HFFc6 (cell line): ENCODE measurements at regions not wholly inside any gene's neighbourhood (a gene's known extent, or its start where the extent isn't known, plus 50 kb on each side); places are given as distances from the start of the nearest gene placed in this dataset.

Experiments used
- DNase-seq: peaks from one replicate; pipeline ENCODE4 v3.0.0-alpha.2; 2018
- H3K27ac Mint-ChIP-seq: 2 replicates; pipeline ENCODE4 v1.8.0; 2020; ENCODE audit warnings: mild to moderate bottlenecking, mixed read lengths
- H3K27me3 Mint-ChIP-seq: 2 replicates; pipeline ENCODE4 v1.8.0; 2021; ENCODE audit warnings: mild to moderate bottlenecking, moderate library complexity, mixed read lengths; ENCODE audit not compliant: insufficient read depth
- H3K36me3 Mint-ChIP-seq: 2 replicates; pipeline ENCODE4 v1.8.0; 2021; ENCODE audit warnings: low read depth, mixed read lengths
- H3K4me1 Mint-ChIP-seq: 2 replicates; pipeline ENCODE4 v1.8.0; 2020; ENCODE audit warnings: low read depth, mixed read lengths
- H3K4me3 Mint-ChIP-seq: 2 replicates; pipeline ENCODE4 v1.8.0; 2020; ENCODE audit warnings: mild to moderate bottlenecking, moderate library complexity, mixed read lengths
- H3K9me3 Mint-ChIP-seq: 2 replicates; pipeline ENCODE4 v1.8.0; 2020; ENCODE audit warnings: mild to moderate bottlenecking, mixed read lengths
- CTCF ChIP-seq: fragments of 200-600 bp; sonication (generic); IDR thresholded peaks from 2 replicates; pipeline ENCODE4 v1.5.0; 2021; ENCODE audit warnings: antibody characterized with exemption, mild to moderate bottlenecking

- Mint-ChIP-seq H3K27ac (no peak overlapping the region), H3K4me1 (peaks cover 16% of the 10 kb centered on the region), H3K27me3 (no peaks in the 10 kb centered on the region; the same call in 1 of the 2 replicates), H3K9me3 (no peaks in the 10 kb centered on the region), H3K4me3 (no peak overlapping the region), H3K36me3 (no peaks in the 10 kb centered on the region)
- no peak for DNase-seq
- TF ChIP-seq CTCF, result peak; percentile 22; the same call in 1 of the 2 replicates
These were observed 281.1 kb downstream of the SLC4A3 start for GRCh38 chr2:219908538-219908937.

GRCh38 chr2:219911541-219911940, 284.1 kb downstream of the SLC4A3 start:
- TF ChIP-seq CTCF, result no peak
- peaks cover 1% of the 10 kb centered on the region for H3K27me3 Mint-ChIP-seq
- H3K27ac Mint-ChIP-seq, result no peak overlapping the region
- DNase-seq, result no peak
- H3K4me3 Mint-ChIP-seq, result no peak overlapping the region
- no peaks in the 10 kb centered on the region for H3K9me3 Mint-ChIP-seq
- peaks cover 16% of the 10 kb centered on the region for H3K4me1 Mint-ChIP-seq
- no peaks in the 10 kb centered on the region for H3K36me3 Mint-ChIP-seq

GRCh38 chr2:219912491-219912921, 285.1 kb downstream of the SLC4A3 start:
- TF ChIP-seq CTCF, result peak; percentile 71
- peaks cover 2% of the 10 kb centered on the region for H3K27me3 Mint-ChIP-seq
- H3K4me3 Mint-ChIP-seq, result peak overlapping the region; percentile 81
- no peaks in the 10 kb centered on the region for H3K36me3 Mint-ChIP-seq
- peak overlapping the region; percentile 58 for H3K27ac Mint-ChIP-seq
- peaks cover 16% of the 10 kb centered on the region for H3K4me1 Mint-ChIP-seq
- DNase-seq, result peak; percentile 79
- no peaks in the 10 kb centered on the region for H3K9me3 Mint-ChIP-seq

- no peaks in the 10 kb centered on the region for H3K9me3 Mint-ChIP-seq
- no peak for DNase-seq
- peaks cover 16% of the 10 kb centered on the region for H3K4me1 Mint-ChIP-seq
- no peak overlapping the region for H3K27ac Mint-ChIP-seq
- no peak overlapping the region for H3K4me3 Mint-ChIP-seq
- H3K27me3 Mint-ChIP-seq, result peaks cover 4% of the 10 kb centered on the region; the same call in 1 of the 2 replicates
- H3K36me3 Mint-ChIP-seq, result no peaks in the 10 kb centered on the region
- no peak for TF ChIP-seq CTCF
These were observed 287.1 kb downstream of the SLC4A3 start for GRCh38 chr2:219914577-219914976.

- H3K27me3 Mint-ChIP-seq, result peaks cover 4% of the 10 kb centered on the region
- no peak overlapping the region for H3K27ac Mint-ChIP-seq
- DNase-seq, result no peak
- peaks cover 16% of the 10 kb centered on the region for H3K4me1 Mint-ChIP-seq
- no peak for TF ChIP-seq CTCF
- H3K36me3 Mint-ChIP-seq, result no peaks in the 10 kb centered on the region
- H3K4me3 Mint-ChIP-seq, result no peak overlapping the region
- no peaks in the 10 kb centered on the region for H3K9me3 Mint-ChIP-seq
These were observed 288.9 kb downstream of the SLC4A3 start for GRCh38 chr2:219916281-219916680.
